Superior temporal gyrus (tissue), 1 donor: ENCODE measurements at regions not wholly inside any gene's neighbourhood (a gene's known extent, or its start where the extent isn't known, plus 50 kb on each side); places are given as distances from the start of the nearest gene placed in this dataset.

Source experiments
- DNase-seq: peaks from one replicate; pipeline ENCODE4 v3.0.0-alpha.2; 2016; ENCODE audit errors: extremely low spot score

- no peak for DNase-seq
These were observed 57.9 kb upstream of the EXOC6 start for GRCh38 chr10:92790440-92790839.

GRCh38 chr10:92792661-92793060 lies 55.7 kb upstream of the EXOC6 start:
- no peak for DNase-seq
